ENCODE measurements at regions not wholly inside any gene's neighbourhood (a gene's known extent, or its start where the extent isn't known, plus 50 kb on each side); places are given as distances from the start of the nearest gene placed in this dataset.

DNA sequence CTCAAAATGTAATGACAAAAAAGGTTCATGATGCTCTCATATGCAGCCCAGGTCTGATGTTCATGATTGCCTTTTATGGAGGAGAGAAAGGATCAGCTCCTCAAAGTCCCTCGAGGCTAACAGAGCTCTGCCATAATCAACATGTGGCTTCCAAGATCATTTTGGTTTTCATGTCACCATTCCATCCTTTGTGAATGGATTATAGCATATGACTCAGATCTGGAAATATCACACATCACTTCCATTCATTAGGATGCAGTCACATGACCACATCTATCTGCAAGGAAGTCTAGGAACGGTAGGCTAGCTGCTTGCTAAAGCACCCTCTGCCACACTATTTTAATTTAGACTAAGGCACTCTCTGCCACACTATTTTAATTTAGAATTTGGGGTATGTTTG lies 77.6 kb downstream of the COX18 start:
- TF ChIP-seq, protein P1, sequence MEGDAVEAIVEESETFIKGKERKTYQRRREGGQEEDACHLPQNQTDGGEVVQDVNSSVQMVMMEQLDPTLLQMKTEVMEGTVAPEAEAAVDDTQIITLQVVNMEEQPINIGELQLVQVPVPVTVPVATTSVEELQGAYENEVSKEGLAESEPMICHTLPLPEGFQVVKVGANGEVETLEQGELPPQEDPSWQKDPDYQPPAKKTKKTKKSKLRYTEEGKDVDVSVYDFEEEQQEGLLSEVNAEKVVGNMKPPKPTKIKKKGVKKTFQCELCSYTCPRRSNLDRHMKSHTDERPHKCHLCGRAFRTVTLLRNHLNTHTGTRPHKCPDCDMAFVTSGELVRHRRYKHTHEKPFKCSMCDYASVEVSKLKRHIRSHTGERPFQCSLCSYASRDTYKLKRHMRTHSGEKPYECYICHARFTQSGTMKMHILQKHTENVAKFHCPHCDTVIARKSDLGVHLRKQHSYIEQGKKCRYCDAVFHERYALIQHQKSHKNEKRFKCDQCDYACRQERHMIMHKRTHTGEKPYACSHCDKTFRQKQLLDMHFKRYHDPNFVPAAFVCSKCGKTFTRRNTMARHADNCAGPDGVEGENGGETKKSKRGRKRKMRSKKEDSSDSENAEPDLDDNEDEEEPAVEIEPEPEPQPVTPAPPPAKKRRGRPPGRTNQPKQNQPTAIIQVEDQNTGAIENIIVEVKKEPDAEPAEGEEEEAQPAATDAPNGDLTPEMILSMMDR (IDR thresholded peaks at IDR 0.05): no peak
- no peak for TF ChIP-seq EZH2 (IDR thresholded peaks at IDR 0.05; ENCODE audit: borderline replicate concordance, insufficient read depth, low read depth, low read length, poor library complexity, severe bottlenecking)
